Right atrium auricular region (tissue), 2 donors: ENCODE measurements at regions not wholly inside any gene's neighbourhood (a gene's known extent, or its start where the extent isn't known, plus 50 kb on each side); places are given as distances from the start of the nearest gene placed in this dataset.
"Not testable (repeated sequence)": the region's sequence is repeated elsewhere in the genome, so short reads cannot be mapped to it uniquely, and the experiment has no call there.

Experiments
- DNase-seq: peaks from one replicate; pipeline ENCODE4 v3.0.0-alpha.2; 2019; ENCODE audit warnings: low spot score
- H3K27ac ChIP-seq, 2 donors: fragments of 200-600 bp; sonication (generic); 1 replicate in 1 of 2; 2 replicates in 1 of 2; pipeline ENCODE4 v1.5.1; 2016 to 2019
- H3K27me3 ChIP-seq, 2 donors: fragments of 200-600 bp; sonication (generic); one replicate each; pipeline versions ENCODE4 v1.5.1 to v1.6.0; 2017 to 2019
- H3K36me3 ChIP-seq: fragments of 200-600 bp; sonication (generic); one replicate; pipeline ENCODE4 v1.5.1; 2016
- H3K4me1 ChIP-seq, 2 donors: fragments of 200-600 bp; sonication (generic); one replicate each; pipeline versions ENCODE4 v1.5.1 to v1.6.0; 2017 to 2019
- H3K4me3 ChIP-seq, 2 donors: fragments of 200-600 bp; sonication (generic); 1 replicate in 1 of 2; 2 replicates in 1 of 2; pipeline ENCODE4 v1.5.1; 2017 to 2019; ENCODE audit warnings: mild to moderate bottlenecking in 1 of 2, moderate library complexity in 1 of 2
- H3K9me3 ChIP-seq, 2 donors: fragments of 200-600 bp; sonication (generic); one replicate each; pipeline ENCODE4 v1.5.1; 2019
- TF ChIP-seq, protein P1 (sequence below), 2 donors: fragments of 200-600 bp; sonication (generic); IDR thresholded peaks; one replicate each; pipeline ENCODE4 v1.5.1; 2019; ENCODE audit warnings: antibody characterized with exemption in 2 of 2

- no peak for DNase-seq
- no peaks in the 10 kb centered on the region for H3K36me3 ChIP-seq
- H3K4me1 ChIP-seq = no peaks in the 10 kb centered on the region
- H3K9me3 ChIP-seq = no peaks in the 10 kb centered on the region
- no peaks in the 10 kb centered on the region for H3K27me3 ChIP-seq
- TF ChIP-seq, protein P1, sequence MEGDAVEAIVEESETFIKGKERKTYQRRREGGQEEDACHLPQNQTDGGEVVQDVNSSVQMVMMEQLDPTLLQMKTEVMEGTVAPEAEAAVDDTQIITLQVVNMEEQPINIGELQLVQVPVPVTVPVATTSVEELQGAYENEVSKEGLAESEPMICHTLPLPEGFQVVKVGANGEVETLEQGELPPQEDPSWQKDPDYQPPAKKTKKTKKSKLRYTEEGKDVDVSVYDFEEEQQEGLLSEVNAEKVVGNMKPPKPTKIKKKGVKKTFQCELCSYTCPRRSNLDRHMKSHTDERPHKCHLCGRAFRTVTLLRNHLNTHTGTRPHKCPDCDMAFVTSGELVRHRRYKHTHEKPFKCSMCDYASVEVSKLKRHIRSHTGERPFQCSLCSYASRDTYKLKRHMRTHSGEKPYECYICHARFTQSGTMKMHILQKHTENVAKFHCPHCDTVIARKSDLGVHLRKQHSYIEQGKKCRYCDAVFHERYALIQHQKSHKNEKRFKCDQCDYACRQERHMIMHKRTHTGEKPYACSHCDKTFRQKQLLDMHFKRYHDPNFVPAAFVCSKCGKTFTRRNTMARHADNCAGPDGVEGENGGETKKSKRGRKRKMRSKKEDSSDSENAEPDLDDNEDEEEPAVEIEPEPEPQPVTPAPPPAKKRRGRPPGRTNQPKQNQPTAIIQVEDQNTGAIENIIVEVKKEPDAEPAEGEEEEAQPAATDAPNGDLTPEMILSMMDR (IDR thresholded peaks at IDR 0.05) = no peak
- H3K27ac ChIP-seq = no peak overlapping the region
- no peak overlapping the region for H3K4me3 ChIP-seq
Observed at GRCh38 chr20:30281584-30282197, 975.8 kb upstream of the DEFB115 start.

GRCh38 chr20:30283476-30284280 is 973.8 kb upstream of the DEFB115 start:
- not testable (repeated sequence) for H3K36me3 ChIP-seq, H3K9me3 ChIP-seq, H3K27me3 ChIP-seq, DNase-seq, H3K27ac ChIP-seq, H3K4me1 ChIP-seq
- H3K4me3 ChIP-seq = peak overlapping the region in 1 of 2 donors; percentile 44

DNA sequence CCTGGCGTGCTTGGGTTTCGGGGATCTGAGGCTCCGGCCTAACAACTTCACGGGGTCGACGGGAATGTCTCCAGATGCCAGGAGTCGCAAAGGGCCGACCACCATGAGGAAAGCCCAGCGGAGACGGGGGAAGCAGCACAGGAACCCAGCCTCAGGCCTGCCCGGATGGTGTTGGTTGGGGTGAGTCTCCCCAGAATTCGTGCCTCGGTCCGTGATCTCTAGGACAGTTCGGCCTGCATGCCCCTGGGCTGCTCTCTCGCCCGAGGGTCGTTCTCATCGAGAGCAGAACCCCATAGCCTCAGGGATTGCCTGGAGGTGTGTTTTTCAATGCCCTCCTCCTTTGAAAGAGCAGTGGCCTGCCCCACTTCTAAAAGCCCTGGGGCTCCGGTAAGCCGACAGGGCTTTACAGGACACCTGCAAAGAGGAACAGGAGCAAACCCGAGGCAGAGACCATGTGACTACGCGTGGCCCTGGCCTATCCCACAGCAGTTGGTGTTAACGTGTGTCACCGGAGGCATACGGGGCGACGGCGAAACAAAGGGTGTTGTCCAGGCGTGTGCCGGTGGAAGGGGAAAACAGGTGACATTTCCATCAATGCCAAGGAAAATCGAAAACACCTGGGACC is 973.1 kb upstream of the DEFB115 start:
- Histone ChIP-seq H3K27ac (no peak overlapping the region), H3K4me1 (no peaks in the 10 kb centered on the region), H3K36me3 (no peaks in the 10 kb centered on the region), H3K4me3 (peak overlapping the region in 1 of 2 donors; percentile 44), H3K9me3 (no peaks in the 10 kb centered on the region), H3K27me3 (no peaks in the 10 kb centered on the region)
- TF ChIP-seq, protein P1 (IDR thresholded peaks at IDR 0.05) = no peak
- no peak for DNase-seq

DNA sequence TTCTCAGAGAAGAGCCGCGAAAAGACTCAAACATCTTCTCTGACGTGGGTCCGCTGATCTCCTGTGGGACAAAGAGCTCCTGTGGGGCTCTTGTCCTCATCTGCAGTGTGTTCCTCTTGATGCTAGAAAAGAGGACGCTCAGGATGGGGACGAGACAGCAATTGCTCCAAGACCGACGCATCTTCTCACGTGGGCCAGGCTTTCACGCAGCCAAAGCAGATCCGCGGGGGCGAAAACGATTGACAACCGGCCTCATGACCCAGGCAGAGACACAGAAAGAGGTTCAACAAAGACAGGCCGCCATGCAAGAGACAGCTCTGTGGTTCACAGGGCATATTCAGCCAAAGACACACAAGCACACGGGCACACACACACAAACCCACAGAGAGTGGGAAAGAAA is 971.8 kb upstream of the DEFB115 start:
- Histone ChIP-seq H3K27ac (no peak overlapping the region), H3K4me3 (no peak overlapping the region), H3K36me3 (no peaks in the 10 kb centered on the region), H3K9me3 (no peaks in the 10 kb centered on the region), H3K27me3 (no peaks in the 10 kb centered on the region), H3K4me1 (no peaks in the 10 kb centered on the region)
- TF ChIP-seq, protein P1 (IDR thresholded peaks at IDR 0.05) = no peak
- DNase-seq = no peak

DNA sequence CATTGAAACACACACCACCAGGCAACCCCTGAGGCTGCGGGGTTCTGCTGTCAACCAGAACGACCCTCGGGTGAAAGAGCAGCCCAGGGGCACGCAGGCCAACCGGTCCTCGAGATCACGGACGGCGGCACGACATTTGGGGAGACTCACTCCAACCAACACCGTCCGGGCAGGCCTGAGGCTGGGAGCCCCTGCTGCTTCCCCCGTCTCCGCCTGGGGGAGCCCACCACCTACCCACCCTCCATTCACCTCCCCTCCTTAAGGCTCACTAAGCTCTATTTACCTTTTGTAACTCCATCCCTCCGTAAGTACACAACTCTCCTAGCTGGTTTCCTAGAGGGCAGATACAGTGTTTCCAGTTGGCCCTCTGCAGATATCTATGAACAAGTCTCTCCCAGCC is 971.3 kb upstream of the DEFB115 start:
- TF ChIP-seq, protein P1 (IDR thresholded peaks at IDR 0.05) = no peak
- DNase-seq = no peak
- H3K4me1 ChIP-seq = no peaks in the 10 kb centered on the region
- H3K27me3 ChIP-seq = no peaks in the 10 kb centered on the region
- no peak overlapping the region for H3K27ac ChIP-seq
- H3K36me3 ChIP-seq = no peaks in the 10 kb centered on the region
- no peak overlapping the region for H3K4me3 ChIP-seq
- H3K9me3 ChIP-seq = no peaks in the 10 kb centered on the region

GRCh38 chr20:30287459-30287858 is 970.0 kb upstream of the DEFB115 start:
- not testable (repeated sequence) for H3K4me1 ChIP-seq, H3K27ac ChIP-seq, H3K4me3 ChIP-seq, H3K27me3 ChIP-seq, H3K9me3 ChIP-seq, DNase-seq, H3K36me3 ChIP-seq
